GM18873 (cell line): ENCODE measurements at regions not wholly inside any gene's neighbourhood (a gene's known extent, or its start where the extent isn't known, plus 50 kb on each side); places are given as distances from the start of the nearest gene placed in this dataset.

Source experiments
- ATAC-seq: cut with Tn5 transposase; IDR thresholded peaks from one replicate; pipeline ENCODE4 v1.9.1; 2021; ENCODE audit warnings: mild to moderate bottlenecking, moderate library complexity, moderate number of reproducible peaks; ENCODE audit not compliant: unreplicated experiment, low FRiP score

DNA sequence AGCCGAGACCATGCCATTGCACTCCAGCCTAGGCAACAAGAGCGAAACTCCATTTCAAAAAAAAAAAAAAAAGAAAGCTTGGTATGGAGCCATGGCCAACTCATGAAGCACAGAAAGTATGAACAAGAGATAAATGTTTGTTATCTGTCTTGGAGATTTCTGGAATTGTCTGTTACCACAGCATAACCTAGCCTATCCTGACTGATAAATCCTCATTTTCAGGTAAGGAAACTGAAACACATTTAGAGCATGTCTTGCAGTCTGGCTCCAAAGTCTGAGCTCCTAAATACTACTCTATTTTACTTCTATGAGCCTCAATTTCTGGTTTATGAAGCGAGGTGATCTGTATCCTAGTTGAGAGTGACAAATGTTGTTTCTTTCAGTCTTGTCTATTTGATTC is 68.3 kb upstream of the SLC44A1 start:
- no peak for ATAC-seq

DNA sequence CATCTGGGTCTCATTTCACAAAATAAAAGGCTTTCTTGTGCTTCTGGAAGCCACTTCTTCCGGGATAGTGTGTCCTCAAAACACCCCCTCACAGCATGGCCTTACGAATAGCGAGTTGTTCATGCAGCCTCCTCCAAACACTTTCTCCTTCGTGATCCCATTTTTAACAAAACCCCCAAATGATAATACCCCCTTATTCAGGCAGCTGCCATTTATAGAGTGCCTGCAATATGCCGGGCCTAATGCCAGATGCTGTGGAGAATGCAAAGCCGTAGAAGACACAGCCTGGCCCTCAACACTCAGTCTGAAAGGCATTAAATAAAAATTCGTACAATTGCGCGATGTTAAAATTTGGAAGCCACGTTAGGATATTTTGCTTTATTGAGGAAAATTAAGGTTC is 66.4 kb upstream of the SLC44A1 start:
- no peak for ATAC-seq

DNA sequence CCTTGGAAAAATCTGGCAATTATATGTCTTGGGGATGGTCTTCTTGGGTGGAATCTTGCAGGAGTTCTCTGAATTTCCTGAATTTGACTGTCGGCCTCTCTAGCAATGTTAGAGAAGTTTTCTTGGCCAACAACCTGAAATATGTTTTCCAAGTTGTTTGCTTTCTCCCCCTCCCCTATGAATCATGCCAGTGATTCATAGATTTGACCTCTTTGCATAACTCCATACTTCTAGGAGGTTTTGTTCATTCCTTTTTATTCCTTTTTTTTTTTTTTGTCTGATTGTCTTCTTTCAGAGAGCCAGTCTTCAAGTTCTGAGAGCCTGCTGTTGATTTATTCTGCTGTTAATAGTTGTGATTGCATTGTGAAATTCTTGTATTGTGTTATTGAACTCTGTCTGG is 56.7 kb upstream of the SLC44A1 start:
- no peak for ATAC-seq

DNA sequence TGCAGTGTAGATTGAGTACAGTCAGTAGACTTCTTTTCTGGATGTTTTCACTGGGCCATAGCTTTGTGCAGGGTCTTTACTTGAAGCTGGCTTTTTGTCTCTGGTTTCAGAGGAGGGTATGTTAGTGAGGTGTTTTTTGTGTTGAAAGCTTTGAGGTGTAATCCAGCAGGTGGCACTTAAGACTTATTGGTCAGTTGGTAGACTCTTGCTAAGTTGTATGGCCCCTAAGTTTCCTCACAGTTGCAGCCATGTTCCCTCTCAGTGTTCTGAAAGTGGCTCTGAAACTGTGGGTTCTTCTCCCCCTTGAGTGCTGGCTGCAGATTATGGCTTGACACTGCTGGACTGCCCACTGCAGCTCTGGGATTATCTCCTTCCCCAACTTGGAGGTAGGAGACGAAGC is 55.7 kb upstream of the SLC44A1 start:
- no peak for ATAC-seq

DNA sequence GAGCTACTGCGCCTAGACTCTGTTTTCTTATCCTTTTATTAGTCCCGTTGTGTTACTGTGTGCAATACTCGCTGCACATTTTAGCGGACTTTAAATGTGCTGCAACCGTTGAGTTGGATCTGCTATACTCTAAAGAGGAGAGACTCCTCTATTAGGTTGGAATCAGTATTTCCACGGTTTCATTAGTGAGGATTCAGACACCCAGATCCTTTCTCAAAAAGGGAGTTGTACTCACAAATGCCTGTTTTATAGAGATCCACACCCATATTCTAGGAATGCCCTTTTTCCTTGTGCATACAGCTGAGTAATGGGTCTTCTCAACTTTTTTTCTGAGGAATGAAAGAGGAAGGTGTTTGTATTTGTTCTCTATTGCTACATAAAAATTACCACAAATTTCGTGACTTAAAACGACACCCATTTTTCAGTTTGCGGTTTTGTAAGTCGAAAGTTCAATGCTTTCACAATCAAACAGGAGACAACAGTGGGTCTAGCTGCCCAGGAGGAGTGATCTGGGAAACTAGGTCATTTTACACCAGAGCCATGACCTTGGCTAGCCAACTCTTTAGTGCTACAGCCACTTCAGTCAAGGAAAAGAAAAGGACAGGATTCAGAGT is 52.8 kb upstream of the SLC44A1 start:
- ATAC-seq, result no peak

DNA sequence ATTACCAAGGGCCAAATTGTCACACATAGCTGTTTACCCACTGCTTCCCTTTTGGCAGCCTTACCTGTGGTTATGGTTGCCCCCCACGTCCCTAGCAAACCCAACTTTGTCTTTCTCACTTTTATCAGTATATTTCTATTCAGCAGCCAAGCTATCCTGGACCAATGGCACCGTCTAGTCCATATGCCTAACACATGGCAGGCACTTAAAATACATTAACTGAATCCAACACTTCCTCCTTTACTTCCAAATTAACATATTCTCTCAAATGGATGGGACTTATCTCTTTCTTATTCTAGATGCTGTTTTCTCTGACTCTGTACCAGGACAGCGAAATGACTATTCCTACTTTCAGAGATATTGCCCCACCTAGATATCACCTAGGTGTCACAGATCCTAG is 50.9 kb upstream of the SLC44A1 start:
- ATAC-seq, result no peak

DNA sequence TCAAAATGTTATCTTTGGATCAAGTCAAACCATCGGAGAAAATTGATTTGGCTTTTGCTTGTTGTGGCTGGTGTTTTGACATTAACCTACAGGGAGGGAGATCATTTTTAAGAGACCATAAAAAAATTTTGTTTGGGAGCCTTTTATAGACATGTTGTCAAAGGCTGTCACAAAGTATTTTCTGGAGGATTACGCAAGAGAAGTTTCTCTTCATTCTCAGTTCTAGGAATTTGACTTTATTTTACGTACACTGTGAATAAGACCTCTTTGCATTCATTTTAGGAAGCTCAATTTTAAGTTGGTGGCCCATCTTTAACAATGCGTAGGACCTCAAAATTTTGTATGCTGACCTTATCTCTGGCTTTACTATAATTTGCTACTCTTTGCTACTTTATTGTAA is 50.2 kb upstream of the SLC44A1 start:
- no peak for ATAC-seq
